ENCODE measurements at regions not wholly inside any gene's neighbourhood (a gene's known extent, or its start where the extent isn't known, plus 50 kb on each side); places are given as distances from the start of the nearest gene placed in this dataset.
"Not testable (repeated sequence)": the region's sequence is repeated elsewhere in the genome, so short reads cannot be mapped to it uniquely, and the experiment has no call there.

GRCh38 chr14:101251812-101252442, 309.4 kb upstream of the DIO3 start:
- DNase-seq = no peak

- no peak for DNase-seq
Measured at GRCh38 chr14:101252443-101253214, 308.7 kb upstream of the DIO3 start.

- DNase-seq = no peak
Measured at GRCh38 chr14:101253948-101254347, 307.3 kb upstream of the DIO3 start.

DNA sequence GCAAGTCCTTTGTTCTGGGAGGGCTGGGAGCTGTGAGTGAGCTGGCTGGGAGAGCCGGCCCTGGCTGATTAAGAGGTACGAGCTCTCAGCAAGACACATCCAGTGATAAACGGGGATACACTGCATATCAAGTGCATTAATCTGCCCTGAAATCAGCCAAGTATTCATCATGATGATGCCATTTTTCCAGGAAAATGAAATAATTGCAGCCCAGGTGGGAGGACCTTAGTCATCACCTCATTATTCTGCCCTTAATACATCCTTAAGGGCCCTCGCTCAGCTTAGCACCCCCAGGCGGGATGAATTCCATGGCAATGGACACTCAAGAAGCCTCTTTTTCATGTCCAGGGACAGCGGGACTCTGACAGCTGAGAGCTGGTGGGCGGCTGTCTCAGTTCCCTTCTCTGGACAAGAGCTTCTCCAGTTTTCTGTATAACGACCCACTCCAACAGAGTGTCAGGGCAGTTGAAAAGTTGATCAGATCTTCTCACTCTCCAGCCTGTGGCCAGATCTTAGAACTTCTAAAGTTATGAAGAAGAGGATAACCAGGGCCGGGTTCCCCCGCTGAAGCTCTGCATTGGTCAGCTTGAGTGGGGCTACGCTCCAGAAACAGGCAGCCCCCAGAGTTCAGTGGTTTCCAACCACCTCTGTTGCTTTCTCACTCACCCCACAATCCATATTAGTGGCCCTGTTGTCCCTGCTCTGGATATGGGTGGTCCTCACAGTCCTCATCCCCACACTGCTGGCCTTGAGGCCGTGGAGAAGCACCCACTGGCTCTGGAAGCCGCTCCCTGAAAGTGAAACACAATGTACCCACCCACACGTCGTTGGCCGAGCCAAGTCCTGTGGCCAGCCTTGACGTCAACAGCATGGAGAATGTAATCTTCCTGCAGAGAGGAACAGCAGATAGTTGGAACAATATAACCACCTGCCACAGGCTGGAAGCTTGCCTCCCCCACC, 306.2 kb upstream of the DIO3 start:
- DNase-seq = no peak

DNA sequence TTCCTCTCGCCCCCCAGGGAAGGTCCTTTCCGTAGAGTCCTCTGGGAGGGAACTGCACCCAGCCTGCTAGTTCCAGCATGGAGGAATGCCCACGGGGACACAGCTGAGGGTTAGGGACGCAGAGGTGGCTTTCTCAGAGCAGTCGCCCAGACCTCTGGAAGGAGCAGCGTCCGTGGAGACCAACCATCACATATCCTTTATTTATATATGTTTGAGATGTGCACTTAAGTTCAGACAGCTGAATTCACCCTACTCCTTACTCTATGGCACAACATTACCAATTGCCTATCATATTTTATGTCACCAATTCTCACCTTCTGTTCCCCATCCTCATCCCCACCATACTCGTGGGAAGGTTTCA, 305.6 kb upstream of the DIO3 start:
- DNase-seq = no peak

DNA sequence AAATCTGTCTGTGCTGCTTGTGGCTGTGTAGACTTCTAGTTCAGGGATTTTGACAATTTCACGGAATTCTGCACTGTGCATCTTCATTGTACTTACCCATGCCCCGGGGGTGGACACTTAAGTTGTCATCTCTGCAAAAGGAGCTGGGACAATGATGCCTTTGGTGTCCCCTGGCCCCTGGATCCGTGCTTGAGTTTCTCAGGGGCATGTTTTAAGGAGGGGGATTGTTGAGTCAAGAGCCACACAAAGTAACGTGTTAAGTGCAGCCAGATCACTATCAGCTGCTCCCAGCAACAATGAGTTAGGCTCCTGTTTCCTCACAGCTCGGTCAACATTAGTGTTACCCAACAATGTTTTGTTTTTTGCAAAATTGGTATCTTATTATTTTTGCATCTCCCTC, 305.0 kb upstream of the DIO3 start:
- no peak for DNase-seq

DNA sequence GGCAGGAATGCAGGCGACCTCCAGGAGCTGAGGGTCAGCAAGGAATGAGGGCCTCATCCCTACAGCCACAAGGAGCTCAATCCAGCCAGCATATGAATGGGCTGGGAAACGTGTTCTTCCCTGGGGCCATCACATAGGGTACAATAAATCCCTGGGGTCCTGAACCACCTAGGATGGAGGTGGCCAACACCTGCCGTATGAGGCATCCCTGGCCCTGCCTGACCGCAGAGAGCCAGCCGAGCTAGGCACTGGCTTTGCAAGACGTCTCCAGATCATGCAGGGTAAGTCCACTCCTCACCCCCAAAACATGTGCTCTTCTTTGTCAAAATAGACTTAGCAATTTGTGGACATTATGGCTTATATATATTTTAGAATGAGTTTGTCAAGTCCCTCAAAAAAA, 303.7 kb upstream of the DIO3 start:
- no peak for DNase-seq

DNA sequence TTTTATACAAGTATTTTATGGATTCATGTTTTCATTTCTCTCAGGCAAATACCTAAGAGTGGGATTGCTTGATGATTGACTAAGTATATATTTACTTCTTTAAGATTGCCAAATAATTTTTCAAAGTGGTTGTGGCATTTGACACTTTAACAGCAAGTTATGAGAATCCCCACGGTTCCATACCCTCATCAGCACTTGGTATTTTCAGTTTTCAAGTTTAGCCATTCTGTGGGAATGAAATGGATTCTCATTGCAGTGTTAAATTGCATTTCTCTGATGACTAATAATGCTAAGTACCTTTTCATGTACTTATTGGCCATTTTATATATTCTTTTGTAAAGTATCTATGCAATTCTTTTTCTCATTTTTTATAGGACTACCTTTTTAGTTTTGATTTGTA, 301.5 kb upstream of the DIO3 start:
- no peak for DNase-seq

DNA sequence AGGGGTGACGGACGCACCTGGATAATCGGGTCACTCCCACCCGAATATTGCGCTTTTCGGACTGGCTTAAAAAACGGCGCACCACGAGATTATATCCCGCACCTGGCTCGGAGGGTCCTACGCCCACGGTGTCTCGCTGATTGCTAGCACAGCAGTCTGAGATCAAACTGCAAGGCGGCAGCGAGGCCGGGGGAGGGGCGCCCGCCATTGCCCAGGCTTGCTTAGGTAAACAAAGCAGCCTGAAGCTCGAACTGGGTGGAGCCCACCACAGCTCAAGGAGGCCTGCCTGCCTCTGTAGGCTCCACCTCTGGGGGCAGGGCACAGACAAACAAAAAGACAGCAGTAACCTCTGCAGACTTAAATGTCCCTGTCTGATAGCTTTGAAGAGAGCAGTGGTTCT, 294.9 kb upstream of the DIO3 start:
- not testable (repeated sequence) for DNase-seq

DNA sequence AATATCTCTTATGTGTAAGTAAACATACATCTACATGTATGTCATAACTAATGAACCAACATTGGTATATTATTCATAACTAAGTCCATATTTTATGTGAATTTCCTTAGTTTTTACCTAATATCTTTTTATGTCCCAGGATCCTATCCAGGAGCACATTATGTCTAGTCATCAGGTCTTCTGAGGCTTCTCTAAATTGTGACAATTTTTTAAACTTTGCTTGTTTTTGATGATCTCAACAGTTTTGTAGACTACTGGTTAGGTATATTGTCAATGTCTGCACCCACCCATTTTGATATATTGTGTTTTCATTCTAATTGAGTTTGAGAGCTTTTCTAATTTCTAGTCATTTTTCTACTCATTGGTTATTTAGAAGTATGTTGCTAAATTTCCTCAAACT, 288.2 kb upstream of the DIO3 start:
- no peak for DNase-seq

DNA sequence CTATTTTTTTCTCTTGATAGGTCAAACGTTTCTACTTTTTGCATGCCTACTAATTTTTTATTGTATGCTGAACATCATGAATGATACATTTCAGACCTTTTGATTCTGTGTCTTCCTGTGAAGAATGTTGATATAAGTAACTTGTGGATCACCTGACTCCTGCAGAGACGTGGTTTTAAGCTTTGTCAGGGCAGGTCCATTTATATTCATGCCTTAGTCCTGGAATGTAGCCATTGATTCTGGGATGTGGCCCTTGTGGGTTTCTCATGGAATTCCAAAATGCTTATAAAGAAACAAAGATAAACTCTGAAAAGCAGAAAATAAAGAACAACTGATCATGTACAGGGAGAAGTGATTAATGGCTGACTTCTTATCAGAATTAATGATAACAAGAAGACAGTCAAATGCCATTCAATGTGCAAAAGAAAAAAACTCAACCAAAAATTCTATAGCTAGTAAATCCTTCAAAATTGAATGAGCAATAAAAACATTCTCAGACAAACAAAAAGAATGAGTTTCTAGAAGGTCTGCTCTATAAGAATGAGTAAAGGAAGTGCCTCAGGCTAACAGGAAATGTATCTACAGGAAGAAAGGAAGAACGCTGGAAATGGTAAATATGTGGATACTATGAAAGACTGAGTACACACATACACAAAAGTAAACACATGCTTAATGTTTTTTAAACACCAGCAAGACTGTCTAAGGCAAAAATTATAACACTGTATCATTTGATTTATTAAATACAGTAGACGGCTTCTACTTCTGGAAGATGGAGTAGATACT, 284.8 kb upstream of the DIO3 start:
- no peak for DNase-seq

DNA sequence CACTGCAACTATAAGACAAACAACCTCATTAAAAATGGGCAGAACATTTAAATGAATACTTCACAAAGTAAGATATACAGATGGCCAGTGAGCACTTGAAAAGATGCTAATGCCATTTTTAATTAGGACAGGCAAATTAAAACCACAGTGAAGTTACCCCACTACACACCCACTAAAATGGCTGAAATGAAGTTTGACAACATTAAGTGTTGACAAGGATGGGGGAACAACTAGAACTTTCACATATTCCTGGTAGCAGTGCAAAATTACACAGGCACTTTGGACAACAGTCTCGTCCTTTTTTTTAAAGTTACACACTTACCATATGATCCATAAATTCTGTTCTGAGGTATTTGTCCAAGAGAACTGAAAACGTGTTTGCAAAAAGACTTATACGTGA, 278.9 kb upstream of the DIO3 start:
- no peak for DNase-seq

GRCh38 chr14:101284711-101285110, 276.6 kb upstream of the DIO3 start:
- DNase-seq = no peak

DNA sequence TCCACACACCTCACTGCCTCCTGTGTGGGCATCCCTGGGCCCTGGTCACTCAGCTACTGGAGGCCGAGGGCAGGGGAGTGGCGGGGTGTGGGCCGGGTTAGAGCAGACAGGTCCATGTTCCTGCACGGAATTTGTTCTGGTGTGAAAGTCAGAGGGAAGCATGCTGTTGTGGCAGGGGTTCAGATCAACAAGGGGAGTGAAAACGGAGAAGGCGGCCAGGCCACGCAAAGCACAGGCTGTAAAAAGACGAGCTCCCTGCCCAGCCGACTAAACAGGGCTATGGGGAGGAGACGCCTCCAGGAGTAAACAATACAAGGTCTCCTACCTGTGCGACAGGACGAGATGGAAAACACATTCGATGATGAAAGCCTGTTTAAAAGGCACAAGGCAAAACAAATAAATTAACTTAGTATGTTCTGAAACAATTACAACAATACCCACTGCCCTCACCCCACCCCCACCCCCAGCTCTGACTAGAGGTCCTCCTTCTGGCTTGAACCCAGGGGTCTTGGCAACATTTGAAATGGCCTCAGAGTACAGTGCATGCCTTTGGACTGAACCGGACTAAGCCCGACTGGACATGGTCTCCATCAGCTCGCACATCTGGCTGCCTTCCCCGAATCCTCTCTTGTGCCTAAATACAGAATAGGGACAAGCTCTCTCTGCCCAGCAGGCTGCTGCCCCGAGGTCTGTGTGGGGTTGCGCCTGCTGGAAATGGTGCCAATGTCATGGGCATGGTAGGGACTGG, 274.9 kb upstream of the DIO3 start:
- DNase-seq = no peak

DNA sequence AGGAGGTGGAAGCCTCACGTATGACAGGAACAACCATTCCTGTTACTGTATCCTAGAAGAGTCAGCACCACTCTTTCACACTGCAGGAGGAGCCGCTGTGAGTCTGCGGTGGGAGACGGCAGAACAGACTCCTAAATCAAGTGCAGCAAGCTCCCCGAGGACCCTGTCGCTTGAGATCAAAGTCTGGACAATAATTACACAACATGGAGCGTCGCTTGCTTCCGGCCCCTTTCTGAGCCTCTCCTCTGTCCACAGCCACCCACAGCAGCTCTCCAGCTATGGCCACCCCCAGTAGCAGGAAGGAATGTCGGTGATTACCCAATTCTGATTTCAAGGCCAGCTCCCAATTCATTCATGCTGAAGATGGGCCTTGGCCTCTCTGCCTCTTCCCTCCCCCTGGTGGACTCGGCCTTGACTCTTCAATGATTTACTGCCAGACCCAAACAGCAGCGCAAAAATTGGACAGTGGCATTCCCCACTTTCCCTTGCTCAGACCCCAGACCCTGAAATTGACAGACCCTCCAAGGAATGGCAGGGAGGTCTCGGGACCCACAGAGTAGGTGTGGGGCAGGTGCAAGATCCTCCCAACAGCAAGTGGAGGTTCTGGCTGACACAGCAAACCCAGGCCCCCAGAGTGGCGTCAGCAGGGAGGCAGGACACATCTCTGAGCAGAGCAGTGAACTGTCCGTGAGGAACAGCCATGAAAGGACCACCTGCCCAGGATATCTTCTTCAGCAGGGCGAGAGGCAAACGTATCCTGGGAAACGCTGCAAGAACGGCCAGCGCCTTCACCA, 272.7 kb upstream of the DIO3 start:
- no peak for DNase-seq

- DNase-seq = no peak
Measured at GRCh38 chr14:101289230-101289690, 272.0 kb upstream of the DIO3 start.

- DNase-seq = no peak
Measured at GRCh38 chr14:101289911-101290310, 271.4 kb upstream of the DIO3 start.

DNA sequence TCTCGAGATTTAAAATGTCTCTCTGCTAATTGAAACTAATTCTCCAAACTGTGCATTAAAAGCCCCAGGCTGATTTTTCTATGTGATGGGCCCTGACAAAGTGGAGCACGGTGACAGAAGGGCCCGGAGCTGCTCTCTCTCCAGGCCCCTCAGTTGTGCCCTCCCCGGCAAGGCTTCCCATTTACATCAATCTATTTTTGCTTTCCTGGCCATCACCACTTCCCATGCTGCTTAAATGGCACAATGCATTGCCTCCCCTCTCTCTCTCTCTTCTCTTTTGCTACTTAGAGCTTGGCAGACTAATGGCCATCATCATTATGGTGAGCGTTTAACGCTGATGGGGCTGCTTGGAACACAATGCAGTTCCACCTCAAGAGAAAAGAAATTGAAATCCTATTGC, 270.7 kb upstream of the DIO3 start:
- no peak for DNase-seq

DNA sequence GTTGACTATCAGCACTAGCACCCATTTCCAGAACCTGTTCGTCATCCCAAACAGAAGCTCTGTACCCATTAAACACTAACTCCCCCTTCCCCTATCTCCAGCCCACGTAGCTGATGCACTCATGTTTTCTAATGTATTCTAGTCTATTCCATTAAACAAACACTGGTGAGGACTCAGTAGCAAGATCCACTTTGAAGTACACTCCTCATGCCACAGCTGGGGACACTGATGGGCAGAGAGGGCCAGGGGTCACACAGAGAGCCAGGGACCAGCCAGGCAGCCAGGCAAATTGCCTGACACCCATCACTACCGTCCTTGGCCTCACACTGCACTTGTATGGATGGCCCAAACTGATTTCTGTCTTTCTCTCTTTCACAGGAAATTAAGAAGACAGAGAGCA, 269.9 kb upstream of the DIO3 start:
- no peak for DNase-seq

DNA sequence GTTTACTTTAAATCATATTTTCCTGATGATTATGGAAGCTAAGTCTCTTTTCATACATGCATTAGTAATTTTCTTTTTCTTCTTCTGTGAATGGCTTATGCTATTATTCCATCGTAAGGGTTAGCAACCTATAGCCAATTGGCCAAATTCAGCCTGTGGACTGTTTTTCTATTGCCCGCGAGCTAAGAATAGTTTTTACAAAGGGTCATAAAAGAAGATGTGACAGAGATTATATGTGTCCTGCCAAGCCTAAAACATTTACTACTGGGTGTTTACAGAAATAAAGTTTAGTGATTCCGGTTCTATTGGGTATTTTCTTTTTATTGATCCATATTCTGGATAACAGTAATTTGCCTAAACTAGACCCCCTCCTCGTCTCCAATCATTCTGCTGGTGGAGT, 268.8 kb upstream of the DIO3 start:
- no peak for DNase-seq

DNA sequence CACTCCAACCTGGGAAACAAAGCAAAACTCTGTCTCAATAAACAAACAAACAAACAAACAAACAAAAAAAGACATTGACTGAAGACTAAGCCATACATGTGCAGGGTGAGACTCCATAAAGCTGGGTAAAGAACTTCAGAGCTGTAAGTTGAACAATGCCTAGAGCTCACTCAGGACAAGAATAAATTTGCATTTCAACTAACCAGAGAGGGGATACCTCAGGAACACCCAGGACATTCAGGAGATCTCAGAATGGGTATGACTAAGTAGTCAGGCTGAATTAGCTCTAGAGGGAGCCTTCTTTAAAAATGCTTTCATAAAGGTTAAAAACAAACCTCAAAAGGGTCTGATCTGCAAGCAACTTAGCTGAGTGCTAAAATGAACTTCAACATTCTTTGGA, 267.7 kb upstream of the DIO3 start:
- no peak for DNase-seq

Data from activated CD4-positive, alpha-beta T cell treated with anti-CD3 and anti-CD28 coated beads, Interleukin-2, amount 50 U/mL, for 1 hour (primary cell).